SK-N-SH treated with all-trans-retinoic acid at 6 μM for 48 hours (cell line): ENCODE measurements at regions not wholly inside any gene's neighbourhood (a gene's known extent, or its start where the extent isn't known, plus 50 kb on each side); places are given as distances from the start of the nearest gene placed in this dataset.

Source experiments
- ATAC-seq: fragments of 200-7000 bp; cut with Tn5 transposase; 3 replicates; pipeline ENCODE4 v1.9.1; 2020; ENCODE audit warnings: mild to moderate bottlenecking, moderate library complexity
- ARNTL ChIP-seq: fragments of 450-650 bp; formaldehyde crosslinking; IDR thresholded peaks from 2 replicates; pipeline ENCODE4 v1.5.0; 2020; ENCODE audit warnings: low read depth, mild to moderate bottlenecking, moderate library complexity, borderline replicate concordance
- BACH2 ChIP-seq: fragments of 250-450 bp; sonication (Bioruptor Pico); IDR thresholded peaks from 2 replicates; pipeline ENCODE4 v1.9.0; 2021; ENCODE audit warnings: mild to moderate bottlenecking, borderline replicate concordance
- ESRRG ChIP-seq: fragments of 250-450 bp; sonication (Bioruptor Pico); IDR thresholded peaks from 2 replicates; pipeline ENCODE4 v1.6.1; 2021; ENCODE audit warnings: mild to moderate bottlenecking
- ISL1 ChIP-seq: fragments of 250-450 bp; sonication (Bioruptor Pico); IDR thresholded peaks from 2 replicates; pipeline ENCODE4 v2.1.2; 2022; ENCODE audit warnings: mild to moderate bottlenecking, moderate library complexity
- OSR1 ChIP-seq: fragments of 250-450 bp; sonication (Bioruptor Pico); IDR thresholded peaks from 2 replicates; pipeline ENCODE4 v1.8.0; 2022; ENCODE audit warnings: moderate library complexity, mild to moderate bottlenecking, inconsistent platforms
- PPARA ChIP-seq: fragments of 250-450 bp; sonication (Bioruptor Pico); IDR thresholded peaks from 2 replicates; pipeline ENCODE4 v1.5.0; 2020; ENCODE audit warnings: mild to moderate bottlenecking, borderline replicate concordance
- RARB ChIP-seq: fragments of 250-450 bp; sonication (Bioruptor Pico); IDR thresholded peaks from 2 replicates; pipeline ENCODE4 v1.8.0; 2021; ENCODE audit warnings: mild to moderate bottlenecking, moderate library complexity
- SNAI2 ChIP-seq: fragments of 250-450 bp; sonication (Bioruptor Pico); IDR thresholded peaks from 2 replicates; pipeline ENCODE4 v1.5.0; 2020; ENCODE audit warnings: mild to moderate bottlenecking, moderate library complexity
- TCF4 ChIP-seq: fragments of 250-450 bp; sonication (Bioruptor Pico); IDR thresholded peaks from 2 replicates; pipeline ENCODE4 v1.8.0; 2021; ENCODE audit warnings: mild to moderate bottlenecking, moderate library complexity, borderline replicate concordance
- ZC3H10 ChIP-seq: fragments of 250-450 bp; sonication (Bioruptor Pico); IDR thresholded peaks from 2 replicates; pipeline ENCODE4 v1.5.1; 2021; ENCODE audit warnings: mild to moderate bottlenecking, moderate library complexity
- ZFP3 ChIP-seq: fragments of 250-450 bp; sonication (Bioruptor Pico); IDR thresholded peaks from 2 replicates; pipeline ENCODE4 v1.5.0; 2020; ENCODE audit warnings: mild to moderate bottlenecking, moderate library complexity
- ZFP30 ChIP-seq: fragments of 450-650 bp; formaldehyde crosslinking; IDR thresholded peaks from 2 replicates; pipeline ENCODE4 v1.5.0; 2022; ENCODE audit warnings: mild to moderate bottlenecking, moderate library complexity
- ZNF565 ChIP-seq: fragments of 450-650 bp; formaldehyde crosslinking; conservative IDR thresholded peaks from 2 replicates; pipeline ENCODE4 v1.5.0; 2020; ENCODE audit warnings: low read depth, mild to moderate bottlenecking, moderate library complexity
- ZNF70 ChIP-seq: fragments of 450-650 bp; formaldehyde crosslinking; IDR thresholded peaks from 2 replicates; pipeline ENCODE4 v1.5.0; 2020; ENCODE audit warnings: mild to moderate bottlenecking, moderate library complexity
- ZNF8 ChIP-seq: fragments of 450-650 bp; formaldehyde crosslinking; IDR thresholded peaks from 2 replicates; pipeline ENCODE4 v1.5.0; 2020; ENCODE audit warnings: mild to moderate bottlenecking, moderate library complexity
- TF ChIP-seq, protein P1 (sequence below): fragments of 250-450 bp; sonication (Bioruptor Pico); IDR thresholded peaks from 2 replicates; pipeline ENCODE4 v1.5.1; 2020; ENCODE audit warnings: low read depth, mild to moderate bottlenecking, moderate library complexity
- TF ChIP-seq, protein P2 (sequence below): fragments of 250-450 bp; sonication (Bioruptor Pico); IDR thresholded peaks from 2 replicates; pipeline ENCODE4 v1.8.0; 2021; ENCODE audit warnings: low read depth, mild to moderate bottlenecking, moderate library complexity, borderline replicate concordance
- TF ChIP-seq, protein P3 (sequence below): fragments of 250-450 bp; sonication (Bioruptor Pico); IDR thresholded peaks from 2 replicates; pipeline ENCODE4 v1.8.0; 2020; ENCODE audit warnings: mild to moderate bottlenecking, moderate library complexity, borderline replicate concordance
- TF ChIP-seq, protein P4 (sequence below): fragments of 250-450 bp; sonication (Bioruptor Pico); IDR thresholded peaks from 2 replicates; pipeline ENCODE4 v1.5.0; 2020; ENCODE audit warnings: mild to moderate bottlenecking, moderate library complexity

DNA sequence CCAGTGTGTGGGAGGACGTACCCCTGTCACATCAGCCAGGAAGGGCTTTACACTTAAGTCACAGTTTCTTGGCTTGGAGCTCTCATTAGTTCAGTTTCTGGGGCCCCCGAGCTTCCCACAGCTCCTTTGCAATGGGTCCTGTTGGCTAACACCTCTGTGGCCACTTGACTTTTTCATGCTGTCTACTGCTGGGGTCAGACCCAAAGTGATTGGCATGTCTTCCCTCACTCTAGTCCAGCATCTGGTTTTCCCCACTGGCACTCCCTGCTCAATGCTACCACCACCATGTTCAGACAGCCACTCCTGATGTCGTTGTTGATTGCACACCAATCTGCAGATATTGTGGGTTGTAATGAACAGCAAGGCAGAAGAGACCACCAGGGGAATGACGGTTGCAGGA, 379.0 kb downstream of the FOXO1 start:
- no peak for ATAC-seq
- TF ChIP-seq SNAI2 (CRISPR knock-in tag) (no peak), ARNTL (CRISPR knock-in tag) (no peak), PPARA (no peak), ZNF565 (CRISPR knock-in tag) (no peak), ZFP3 (CRISPR knock-in tag) (no peak), ISL1 (no peak)
- TF ChIP-seq, protein P1, sequence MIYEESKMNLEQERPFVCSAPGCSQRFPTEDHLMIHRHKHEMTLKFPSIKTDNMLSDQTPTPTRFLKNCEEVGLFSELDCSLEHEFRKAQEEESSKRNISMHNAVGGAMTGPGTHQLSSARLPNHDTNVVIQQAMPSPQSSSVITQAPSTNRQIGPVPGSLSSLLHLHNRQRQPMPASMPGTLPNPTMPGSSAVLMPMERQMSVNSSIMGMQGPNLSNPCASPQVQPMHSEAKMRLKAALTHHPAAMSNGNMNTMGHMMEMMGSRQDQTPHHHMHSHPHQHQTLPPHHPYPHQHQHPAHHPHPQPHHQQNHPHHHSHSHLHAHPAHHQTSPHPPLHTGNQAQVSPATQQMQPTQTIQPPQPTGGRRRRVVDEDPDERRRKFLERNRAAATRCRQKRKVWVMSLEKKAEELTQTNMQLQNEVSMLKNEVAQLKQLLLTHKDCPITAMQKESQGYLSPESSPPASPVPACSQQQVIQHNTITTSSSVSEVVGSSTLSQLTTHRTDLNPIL (CRISPR knock-in tag): no peak

DNA sequence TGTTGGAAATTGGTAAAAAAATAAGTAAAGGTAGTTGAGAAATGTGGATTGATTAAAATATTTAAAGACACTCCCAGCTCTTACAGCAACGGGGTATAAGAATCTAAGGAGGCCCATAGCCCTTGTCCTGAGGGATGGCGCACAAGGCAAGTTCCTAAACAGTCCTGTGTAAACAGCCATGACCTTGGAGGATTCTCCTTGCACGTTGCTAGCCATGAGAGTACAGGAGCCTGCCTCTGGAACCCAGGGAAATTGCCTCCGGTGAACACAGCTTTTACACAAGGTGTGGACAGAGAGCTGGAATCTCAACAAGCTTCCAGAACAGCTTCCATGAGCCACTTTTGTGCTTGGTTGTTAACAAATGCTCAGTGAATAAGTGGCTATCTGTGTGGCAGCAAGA, 378.2 kb downstream of the FOXO1 start:
- no peak for ATAC-seq
- TF ChIP-seq TCF4 (CRISPR knock-in tag) (no peak), RARB (no peak), ZNF565 (CRISPR knock-in tag) (no peak), ZFP30 (CRISPR knock-in tag) (no peak), ZFP3 (CRISPR knock-in tag) (no peak), ZNF8 (CRISPR knock-in tag) (no peak), ZC3H10 (CRISPR knock-in tag) (no peak), ISL1 (no peak)
- TF ChIP-seq, protein P2, sequence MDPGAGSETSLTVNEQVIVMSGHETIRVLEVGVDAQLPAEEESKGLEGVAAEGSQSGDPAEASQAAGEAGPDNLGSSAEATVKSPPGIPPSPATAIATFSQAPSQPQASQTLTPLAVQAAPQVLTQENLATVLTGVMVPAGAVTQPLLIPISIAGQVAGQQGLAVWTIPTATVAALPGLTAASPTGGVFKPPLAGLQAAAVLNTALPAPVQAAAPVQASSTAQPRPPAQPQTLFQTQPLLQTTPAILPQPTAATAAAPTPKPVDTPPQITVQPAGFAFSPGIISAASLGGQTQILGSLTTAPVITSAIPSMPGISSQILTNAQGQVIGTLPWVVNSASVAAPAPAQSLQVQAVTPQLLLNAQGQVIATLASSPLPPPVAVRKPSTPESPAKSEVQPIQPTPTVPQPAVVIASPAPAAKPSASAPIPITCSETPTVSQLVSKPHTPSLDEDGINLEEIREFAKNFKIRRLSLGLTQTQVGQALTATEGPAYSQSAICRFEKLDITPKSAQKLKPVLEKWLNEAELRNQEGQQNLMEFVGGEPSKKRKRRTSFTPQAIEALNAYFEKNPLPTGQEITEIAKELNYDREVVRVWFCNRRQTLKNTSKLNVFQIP (CRISPR knock-in tag): no peak
- TF ChIP-seq, protein P1 (CRISPR knock-in tag): no peak
- TF ChIP-seq, protein P3, sequence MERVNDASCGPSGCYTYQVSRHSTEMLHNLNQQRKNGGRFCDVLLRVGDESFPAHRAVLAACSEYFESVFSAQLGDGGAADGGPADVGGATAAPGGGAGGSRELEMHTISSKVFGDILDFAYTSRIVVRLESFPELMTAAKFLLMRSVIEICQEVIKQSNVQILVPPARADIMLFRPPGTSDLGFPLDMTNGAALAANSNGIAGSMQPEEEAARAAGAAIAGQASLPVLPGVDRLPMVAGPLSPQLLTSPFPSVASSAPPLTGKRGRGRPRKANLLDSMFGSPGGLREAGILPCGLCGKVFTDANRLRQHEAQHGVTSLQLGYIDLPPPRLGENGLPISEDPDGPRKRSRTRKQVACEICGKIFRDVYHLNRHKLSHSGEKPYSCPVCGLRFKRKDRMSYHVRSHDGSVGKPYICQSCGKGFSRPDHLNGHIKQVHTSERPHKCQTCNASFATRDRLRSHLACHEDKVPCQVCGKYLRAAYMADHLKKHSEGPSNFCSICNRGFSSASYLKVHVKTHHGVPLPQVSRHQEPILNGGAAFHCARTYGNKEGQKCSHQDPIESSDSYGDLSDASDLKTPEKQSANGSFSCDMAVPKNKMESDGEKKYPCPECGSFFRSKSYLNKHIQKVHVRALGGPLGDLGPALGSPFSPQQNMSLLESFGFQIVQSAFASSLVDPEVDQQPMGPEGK (CRISPR knock-in tag): no peak
- TF ChIP-seq, protein P4, sequence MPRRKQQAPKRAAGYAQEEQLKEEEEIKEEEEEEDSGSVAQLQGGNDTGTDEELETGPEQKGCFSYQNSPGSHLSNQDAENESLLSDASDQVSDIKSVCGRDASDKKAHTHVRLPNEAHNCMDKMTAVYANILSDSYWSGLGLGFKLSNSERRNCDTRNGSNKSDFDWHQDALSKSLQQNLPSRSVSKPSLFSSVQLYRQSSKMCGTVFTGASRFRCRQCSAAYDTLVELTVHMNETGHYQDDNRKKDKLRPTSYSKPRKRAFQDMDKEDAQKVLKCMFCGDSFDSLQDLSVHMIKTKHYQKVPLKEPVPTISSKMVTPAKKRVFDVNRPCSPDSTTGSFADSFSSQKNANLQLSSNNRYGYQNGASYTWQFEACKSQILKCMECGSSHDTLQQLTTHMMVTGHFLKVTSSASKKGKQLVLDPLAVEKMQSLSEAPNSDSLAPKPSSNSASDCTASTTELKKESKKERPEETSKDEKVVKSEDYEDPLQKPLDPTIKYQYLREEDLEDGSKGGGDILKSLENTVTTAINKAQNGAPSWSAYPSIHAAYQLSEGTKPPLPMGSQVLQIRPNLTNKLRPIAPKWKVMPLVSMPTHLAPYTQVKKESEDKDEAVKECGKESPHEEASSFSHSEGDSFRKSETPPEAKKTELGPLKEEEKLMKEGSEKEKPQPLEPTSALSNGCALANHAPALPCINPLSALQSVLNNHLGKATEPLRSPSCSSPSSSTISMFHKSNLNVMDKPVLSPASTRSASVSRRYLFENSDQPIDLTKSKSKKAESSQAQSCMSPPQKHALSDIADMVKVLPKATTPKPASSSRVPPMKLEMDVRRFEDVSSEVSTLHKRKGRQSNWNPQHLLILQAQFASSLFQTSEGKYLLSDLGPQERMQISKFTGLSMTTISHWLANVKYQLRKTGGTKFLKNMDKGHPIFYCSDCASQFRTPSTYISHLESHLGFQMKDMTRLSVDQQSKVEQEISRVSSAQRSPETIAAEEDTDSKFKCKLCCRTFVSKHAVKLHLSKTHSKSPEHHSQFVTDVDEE (CRISPR knock-in tag): no peak

DNA sequence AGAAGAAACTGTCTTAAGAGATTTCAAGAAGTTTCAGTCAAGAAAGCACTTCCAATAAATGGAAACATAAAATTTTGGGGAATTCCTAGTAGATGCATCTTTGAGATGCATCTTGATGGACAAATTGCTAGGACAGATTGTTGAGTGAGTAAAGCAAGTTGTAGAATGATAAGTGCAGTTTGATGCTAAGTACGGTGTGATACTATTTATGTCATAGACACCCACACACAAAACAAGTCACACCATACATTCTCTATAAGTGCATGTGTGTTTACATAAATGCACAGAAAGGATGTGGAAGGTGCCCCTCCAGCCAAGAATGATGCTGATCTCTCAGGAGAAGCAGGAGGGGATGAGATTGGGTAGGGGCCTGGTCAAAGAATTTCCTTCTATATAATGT, 375.7 kb downstream of the FOXO1 start:
- TF ChIP-seq ZNF8 (CRISPR knock-in tag) (no peak), OSR1 (CRISPR knock-in tag) (no peak), TCF4 (CRISPR knock-in tag) (no peak), ZNF70 (CRISPR knock-in tag) (no peak), PPARA (no peak), ESRRG (CRISPR knock-in tag) (no peak), ZC3H10 (CRISPR knock-in tag) (no peak), SNAI2 (CRISPR knock-in tag) (no peak), ZFP3 (CRISPR knock-in tag) (no peak), BACH2 (CRISPR knock-in tag) (no peak)
- TF ChIP-seq, protein P3 (CRISPR knock-in tag): no peak
- TF ChIP-seq, protein P2 (CRISPR knock-in tag): no peak
- TF ChIP-seq, protein P4 (CRISPR knock-in tag): no peak
- TF ChIP-seq, protein P1 (CRISPR knock-in tag): no peak
- ATAC-seq: no peak
